ENCODE measurements at regions not wholly inside any gene's neighbourhood (a gene's known extent, or its start where the extent isn't known, plus 50 kb on each side); places are given as distances from the start of the nearest gene placed in this dataset.

DNA sequence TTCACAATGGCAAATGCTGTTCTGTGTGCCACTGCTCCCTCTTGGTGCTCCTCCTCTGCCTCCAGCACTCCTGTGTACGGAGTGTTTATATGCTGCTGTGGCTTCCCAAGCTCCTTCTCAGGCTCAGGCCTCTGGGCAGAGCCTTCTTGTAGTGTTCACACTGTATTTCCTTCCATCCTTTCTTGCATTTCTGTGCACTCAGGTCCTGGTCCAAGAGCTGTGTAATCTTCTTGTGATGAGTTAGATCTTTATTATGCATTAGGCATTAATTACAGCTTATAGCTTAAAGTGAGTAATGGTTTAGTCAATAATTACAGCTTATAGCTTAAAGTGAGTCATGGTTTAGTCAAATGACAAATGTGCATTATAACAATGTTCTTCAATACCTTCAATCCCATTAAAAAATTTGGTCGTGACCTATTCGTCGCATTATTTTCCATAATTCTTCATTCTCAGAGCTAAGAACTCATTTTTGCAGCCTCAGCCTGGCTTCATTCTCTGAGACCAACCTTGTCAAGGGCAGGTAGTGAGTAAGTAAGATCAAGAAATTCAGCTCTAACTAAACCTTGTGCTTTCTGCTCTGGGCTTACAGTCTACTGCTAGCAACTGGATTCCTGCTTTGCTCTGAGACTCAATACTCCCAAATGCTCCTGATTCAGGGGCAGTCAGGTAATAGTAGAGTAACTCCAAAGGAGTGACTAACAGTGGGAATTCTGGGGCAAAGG is 154.5 kb upstream of the SPAG17 start:
- DNase-seq: no peak

DNA sequence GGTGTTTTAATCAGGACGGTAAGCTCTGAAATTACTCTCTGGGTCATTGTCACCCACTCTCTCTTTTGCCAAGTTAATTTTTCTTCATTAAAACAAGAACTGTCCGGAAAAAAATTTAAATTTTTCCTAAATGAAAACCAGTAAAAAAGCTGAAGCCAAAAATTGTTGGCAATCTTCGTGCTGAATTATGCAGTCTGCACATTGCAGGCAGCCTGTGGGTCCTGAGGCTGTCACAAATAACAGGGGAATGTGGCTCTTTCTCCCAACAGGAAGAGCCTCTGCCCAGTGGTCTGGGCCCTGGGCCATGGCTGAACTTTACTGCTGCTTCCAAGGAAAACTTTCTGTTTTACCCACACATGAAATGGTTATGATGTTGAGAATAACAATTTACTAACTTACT is 153.9 kb upstream of the SPAG17 start:
- no peak for DNase-seq

DNA sequence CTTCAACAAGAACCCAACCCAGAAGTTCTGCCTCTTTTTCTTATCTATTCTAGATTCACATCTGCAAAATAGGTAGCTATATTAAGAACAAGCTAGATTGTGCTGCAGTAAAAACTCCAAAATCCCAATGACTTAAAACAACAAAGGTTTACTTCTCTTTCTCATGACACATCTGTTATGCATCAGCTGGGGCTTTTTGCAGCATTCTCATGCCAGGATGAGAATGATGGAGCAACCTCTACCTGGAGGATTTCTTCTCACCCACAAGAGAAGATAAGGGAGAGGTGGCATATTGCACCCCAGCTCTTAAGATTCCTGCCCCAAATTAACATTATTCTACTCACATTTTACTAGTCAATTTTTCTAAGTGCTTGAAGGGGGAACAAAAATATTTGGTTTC is 152.3 kb upstream of the SPAG17 start:
- no peak for DNase-seq

DNA sequence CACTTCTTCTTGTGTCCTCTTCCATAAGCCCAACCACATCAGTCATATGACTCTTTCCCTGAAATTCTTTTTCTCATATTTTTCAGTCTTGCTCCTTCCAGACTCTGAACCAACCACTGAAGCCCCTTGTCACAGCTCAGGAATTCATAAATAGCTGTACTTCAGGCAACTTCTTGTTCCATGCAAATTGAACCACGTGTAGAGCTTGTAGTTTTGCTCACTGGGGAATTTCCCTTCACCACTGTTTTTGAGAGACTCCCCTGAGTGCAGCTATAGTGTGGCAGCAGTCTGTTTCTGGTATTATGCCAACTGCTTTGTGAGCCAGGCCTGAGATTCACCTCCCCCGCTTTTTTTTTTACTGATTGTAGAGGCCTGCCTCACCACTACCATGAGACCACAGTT is 150.3 kb upstream of the SPAG17 start:
- DNase-seq: no peak

DNA sequence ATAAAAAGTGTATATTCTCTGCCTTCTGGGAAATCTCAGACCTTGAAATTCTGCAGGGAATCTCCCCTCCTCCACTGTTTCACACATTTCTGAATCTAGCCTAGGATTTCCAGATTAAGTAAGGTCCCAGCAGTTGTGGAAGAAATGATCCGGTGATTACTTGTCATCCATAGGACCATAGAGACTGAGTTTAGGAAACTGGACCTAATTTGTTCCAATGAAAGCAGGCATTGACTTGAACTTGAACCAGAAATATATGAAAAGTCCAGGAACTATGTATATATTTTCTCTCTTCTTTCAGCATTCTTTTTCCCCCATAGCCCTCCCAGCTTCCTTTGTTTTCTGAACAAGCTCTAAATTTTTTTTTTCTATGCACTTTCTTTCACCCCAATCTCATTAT is 149.5 kb upstream of the SPAG17 start:
- DNase-seq: no peak

DNA sequence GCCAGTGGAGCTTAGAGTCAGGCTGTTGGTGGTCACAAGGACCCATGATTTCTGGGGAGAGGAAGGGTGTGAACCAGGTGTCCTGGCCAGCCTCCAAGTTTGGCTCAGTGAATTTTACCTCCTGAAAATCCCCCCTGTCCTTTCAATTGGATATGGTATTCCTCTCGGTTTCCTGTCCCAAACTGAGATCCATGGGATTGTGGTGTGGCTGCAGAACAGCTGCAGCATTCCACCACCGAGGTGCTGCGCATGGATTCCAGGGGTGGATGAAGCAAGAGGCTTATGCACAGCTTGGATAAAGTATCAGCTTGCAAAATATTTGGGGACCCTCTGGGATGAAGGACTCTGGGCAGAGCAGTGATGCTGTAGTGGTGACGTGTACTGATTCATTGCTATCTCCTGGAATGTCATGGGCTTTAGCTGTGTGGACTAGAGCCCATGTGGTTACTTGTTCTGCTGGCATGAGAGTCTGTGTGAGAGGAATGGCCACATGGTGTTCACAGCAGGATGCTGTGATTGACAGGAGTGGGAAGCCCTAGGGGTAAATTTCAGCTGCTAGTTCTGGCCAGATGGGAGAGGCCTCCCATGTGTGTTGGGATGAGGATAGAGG is 148.7 kb upstream of the SPAG17 start:
- no peak for DNase-seq

DNA sequence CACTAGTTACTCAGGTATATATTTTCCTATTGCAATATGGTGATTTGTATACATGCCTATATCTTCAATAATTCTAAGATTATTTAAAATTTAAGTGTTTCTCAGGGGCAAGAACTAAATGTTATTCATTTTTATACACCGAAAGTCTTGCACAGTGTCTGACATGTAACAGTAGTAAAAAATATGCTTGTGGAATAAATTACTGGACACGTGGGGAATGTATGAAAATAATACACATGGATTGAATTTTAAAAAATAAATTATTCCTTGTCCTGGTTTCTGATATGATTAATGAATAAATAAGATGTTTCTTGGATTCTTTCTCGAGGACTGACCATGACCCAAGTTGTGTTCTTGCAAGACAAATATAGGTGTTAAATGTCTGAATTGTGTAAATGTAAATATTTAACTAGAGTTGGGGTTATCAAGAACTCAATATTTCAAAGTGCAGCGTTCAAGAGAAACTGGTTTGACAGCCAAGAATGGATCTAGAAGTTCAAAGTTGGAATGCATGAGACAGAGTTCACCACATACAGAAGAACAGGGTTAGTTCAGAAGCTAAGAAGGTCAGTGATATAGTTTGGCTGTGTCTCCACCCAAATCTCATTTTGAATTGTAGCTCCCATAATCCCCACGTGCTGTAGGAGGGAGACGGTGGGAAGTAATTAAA is 142.1 kb upstream of the SPAG17 start:
- no peak for DNase-seq

DNA sequence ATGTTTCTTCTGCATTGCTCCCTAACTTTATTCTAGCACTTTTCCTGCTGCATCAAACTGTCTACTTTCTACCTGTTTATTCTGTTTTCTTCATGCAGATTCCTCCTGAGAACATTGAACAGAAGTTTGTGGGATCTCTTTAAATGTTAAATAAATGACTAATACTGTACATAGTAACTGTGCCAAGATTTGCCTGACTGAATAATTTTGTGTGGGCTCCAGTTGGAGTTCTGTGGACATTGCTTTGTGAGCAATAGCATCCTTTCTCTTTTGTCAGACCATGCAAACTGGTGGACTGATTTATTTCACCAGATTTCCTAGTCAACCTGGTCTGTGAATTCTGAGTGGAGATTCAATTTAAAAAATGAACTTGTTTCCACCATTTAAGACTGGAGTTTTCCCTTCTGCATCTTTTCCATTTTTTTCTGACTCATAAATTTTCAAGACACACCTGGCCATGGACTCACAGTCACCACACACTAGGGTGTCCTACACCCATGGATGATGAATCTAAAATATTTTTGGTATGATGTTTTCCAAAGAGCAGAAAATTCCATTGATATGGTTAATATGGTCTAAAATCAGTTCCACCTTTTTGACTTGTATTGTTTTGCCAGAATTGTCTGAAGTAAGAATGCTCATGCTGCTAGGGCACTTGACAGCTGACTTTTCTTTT is 140.7 kb upstream of the SPAG17 start:
- DNase-seq: no peak

DNA sequence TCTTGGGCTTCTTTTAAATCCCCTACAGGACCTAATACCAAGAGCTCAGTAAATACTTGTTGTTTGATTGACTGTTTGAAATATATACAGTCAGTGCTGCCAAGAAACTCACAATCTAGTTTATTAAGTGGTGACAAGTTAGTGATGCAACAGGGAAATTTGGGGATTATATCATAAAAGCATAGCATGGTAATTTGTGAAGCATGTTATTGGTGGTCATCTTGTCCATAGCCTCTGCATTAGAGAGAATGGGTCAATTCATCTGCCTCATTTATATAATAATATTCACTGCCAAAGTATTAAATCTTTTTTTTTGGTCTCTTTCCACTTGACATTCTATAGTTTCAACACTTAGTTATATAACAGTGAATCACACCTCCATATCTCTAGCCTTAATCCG is 138.2 kb upstream of the SPAG17 start:
- no peak for DNase-seq

DNA sequence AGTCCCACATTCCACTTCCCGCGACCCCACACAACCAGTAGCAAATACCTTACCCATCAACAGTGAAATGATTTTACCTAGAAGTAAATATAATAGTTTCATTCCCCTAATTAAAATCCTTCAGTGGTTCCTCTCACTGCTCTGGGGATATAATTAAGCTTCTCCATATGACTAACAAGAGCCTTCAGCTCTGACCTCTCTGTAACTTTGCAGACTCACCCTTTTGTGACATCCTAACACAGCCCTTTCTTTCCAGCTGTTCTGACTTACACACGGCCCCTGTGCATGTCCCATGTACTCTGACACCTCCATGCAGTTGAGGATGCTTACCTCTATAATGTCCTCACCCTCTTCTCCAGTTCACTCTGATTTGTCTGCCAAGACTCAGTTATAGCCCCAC is 137.3 kb upstream of the SPAG17 start:
- DNase-seq: no peak

DNA sequence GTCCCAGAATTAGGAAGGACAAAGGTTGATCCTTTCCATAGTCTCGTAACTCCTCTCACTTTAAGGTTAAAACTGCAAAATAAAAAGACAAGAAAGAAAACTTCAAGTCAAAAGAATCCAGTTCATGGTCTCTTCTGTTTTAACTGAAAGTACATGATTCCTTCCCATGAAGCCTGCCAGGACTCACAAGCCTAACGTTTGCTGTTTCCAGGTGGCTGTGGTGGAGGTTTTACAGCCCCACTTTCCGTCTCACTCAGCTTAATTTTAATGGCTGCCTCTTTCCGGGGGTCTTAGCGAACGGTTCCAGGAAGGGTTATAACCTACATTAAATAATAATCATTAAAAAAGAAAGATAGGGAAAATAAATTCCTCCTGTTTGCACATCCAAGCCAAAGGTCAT is 136.8 kb upstream of the SPAG17 start:
- DNase-seq: no peak

DNA sequence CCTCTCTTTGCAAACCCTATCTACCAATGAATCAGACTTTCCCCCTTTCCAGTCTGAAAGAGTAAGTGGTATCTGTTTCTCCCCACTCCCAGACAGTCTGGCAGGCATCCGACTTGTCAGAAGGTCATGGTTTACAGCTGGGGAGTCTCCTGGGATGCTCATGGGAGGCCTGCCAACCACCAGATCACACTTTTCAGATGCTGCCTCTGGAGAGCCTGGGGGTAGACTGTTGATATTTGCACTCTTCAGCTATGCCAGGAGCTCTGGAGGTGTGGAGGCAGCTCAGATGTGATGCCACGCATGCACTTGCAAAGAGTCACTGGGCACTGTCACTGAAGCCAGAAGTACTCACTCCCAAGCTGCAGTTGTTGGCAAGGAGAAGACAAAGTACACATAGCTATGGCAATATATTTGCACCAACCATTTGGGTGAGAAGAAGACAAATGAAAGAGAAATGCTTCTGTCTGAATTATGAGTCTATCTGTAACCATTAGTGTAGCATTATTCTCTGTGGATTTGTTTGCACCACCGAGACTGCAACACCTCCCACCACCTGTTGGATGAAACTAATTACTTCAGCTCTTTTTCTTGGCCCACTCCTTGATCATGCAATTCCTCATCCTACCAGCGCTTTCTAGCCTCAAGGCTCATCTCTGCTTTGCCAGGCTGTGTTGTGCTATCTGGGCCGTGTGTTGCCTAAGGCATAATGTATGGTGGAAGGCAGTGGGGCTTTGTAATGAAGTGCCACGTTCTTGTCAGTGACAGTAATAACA is 133.0 kb upstream of the SPAG17 start:
- no peak for DNase-seq

DNA sequence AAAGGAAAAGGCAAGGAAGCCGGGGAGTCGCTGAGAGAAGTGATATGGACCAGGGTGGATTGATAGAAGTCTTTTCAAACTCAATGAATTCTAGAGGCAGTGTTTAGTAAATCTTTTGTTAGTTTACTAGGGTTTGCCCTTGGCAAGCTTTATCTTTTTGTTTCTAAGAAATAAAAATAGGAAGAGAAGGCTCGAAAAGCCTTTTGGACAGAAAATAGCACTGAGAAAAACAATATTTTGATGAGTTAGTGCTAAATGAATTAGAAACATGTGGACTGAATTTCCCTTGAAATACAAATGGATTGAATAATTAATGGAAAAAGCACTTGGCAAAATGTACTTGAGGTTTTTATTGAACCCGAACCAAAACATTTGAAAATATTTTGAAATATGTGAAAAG is 121.8 kb upstream of the SPAG17 start:
- DNase-seq: no peak

DNA sequence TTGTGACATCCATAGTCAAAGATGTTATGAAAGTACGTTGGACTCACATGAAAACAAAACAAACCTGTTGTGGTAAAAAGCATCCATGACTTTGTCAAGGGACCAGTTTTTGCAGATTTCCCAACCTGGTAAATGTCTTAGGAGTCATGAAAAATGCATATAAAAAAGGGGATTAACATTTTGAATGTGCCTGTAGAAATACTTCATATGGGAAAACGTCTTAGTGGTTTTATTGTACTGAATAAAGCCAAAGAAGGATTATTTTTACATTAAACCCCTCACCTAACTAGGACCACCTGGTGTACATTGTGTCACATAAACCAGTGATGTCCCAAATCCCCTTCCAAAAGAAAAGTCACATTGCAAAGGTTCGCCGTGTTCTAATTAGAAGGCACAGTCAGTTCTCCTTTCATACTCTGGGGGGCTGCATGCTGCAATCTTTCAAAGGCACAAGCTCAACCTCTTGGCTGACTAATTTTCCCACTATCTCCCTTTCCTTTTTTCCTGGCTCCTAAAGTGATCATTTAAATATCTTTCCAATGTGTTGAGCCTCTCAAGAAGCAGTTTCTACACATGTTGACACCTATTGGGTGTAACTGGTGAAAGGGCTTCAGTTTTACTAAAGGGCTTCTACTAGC is 119.8 kb upstream of the SPAG17 start:
- DNase-seq: no peak

DNA sequence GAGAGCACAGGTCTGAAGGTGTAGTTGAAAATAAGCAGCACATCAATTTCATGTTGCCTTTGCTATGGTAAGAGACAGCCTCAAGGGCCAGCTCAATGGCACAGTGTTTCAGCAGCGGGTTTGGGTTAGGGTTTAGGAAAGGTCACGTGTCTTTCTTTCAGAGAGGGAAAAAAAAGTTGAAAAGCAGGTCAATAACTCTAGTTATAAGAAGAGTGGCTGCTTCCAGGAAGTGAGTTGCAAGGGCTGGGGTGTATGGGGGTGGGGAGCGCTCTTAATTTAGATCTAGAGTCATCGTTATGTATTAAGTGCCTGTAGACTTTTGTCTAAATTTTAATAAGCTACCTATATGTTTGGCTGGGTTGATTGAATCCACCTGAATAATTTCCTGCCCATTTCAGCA is 118.5 kb upstream of the SPAG17 start:
- no peak for DNase-seq

DNA sequence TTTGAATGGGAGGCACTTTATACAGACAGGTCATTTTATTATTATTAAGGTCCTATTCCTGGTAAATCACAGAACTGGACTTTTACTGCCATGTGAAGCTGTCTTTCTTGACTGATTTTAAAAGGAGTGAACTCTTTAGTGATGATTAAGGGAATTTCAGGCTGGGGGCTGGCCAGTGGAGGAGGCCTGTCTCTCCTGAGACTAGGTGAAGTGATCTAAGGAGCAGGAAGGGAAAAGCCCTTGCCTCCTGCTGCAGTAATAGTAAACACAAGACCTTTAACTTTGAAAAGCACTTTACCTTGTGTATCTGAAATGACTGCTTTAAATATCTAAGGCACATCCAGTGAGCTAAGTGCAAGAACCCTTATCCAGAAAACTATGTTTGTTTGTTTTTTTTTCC is 118.0 kb upstream of the SPAG17 start:
- no peak for DNase-seq

DNA sequence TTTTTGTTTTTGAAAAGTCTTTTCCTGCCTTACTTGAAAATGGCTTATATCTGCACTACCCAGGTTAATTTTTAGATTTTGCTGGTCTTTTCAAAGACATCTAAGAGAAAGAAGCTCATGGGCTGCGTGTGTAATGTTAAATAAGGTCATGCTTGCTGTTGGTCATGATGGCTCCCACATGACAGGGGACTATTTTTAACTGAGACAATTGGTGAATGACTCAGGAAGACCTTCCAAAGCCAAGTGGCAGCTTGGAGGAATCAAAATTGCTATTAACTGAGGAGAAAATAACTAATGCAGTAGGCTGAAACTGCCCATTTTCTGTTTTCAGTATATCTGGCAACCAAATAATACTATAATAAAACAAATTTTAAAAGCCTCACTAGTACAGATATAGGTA is 117.1 kb upstream of the SPAG17 start:
- no peak for DNase-seq

DNA sequence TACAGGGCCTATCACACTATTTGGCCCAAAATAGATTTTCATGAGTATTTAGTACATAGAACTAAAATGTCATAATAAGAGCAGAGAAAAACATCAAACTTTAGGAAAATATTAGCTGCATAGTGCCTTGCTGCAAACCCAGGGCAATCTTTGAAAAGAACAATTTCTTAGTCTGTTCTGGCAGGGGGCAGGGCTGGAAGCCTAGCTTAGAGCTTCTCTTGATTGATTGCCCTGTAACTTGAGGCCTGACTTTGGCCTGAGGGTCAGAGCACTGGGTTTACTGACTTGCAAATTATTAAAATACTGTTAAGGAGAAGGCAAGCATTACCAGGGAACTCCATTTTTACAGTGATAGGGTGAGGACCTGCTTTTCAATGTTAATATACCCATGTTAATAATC is 115.8 kb upstream of the SPAG17 start:
- DNase-seq: no peak

DNA sequence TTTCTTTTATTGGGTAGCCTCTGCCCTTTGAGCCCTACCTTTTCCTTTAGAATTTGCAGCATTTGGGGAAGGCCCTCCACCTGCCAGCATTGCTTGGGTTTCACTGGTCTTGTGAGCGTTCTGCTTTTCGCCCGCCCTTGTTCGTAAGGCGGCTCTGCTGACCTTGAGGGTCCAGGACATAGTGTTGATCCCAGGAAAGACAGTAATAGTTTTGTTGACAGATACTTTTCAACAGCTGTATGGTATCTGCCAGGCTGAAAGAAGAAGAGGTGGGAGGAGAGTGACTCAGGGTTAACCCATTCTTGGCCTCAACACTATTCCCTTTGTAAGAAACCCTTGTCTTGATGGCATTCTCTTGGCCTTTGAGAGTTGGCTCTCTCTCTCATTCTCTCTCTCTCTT is 113.4 kb upstream of the SPAG17 start:
- DNase-seq: no peak

DNA sequence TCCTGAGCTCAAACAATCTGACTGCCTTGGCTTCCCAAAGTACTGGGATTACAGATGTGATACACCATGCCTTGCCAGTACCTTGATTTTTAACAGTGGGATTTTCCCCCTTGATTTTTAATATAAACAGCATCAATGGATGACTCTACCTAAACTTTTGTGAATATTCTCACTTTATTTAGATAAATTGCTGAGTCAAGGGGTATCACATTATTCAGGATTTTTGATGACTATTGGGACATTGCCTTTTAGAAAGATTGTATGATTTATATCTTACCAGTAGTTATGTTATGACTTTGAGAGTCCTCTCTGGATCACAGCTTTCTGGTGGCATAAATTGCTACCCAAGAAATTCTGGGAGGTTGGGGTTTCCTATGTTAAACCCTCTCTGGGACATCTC is 112.5 kb upstream of the SPAG17 start:
- no peak for DNase-seq

DNA sequence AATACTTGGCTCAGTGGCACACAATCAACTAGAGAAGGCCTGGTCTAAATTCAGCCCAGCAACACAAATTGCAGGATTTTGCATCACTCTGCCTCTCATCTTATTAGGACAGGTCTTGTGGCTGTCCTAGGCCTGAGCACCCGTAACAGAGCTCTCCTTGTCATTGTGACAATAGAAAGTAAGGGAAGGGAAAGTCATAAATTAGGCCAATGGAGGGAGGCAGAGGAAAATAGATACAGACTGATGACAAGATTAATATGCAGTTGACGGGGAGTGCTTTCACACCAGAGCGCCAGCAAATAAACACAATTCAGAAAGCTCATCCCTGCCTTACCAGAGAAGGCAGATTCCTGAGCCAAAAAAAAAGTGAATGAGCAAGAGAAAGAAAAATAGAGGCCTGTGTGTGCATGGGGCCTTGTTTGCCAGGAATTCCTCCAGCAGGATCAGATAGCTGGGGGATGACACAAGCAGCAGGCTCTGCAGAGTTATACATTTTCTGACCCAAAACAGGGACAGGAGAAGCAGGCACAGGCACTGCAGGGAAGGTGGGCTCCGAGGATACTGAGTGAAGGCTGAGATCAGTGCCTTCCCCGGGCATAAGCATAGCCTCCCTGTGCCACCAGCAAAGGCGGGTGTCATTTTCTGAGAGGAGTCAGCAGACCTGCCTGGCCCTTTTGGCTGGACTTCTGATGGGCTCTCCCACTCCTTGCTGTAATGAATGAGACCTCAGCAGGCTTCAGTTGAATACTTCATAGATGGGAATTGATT is 110.0 kb upstream of the SPAG17 start:
- DNase-seq: peak; percentile 61

DNA sequence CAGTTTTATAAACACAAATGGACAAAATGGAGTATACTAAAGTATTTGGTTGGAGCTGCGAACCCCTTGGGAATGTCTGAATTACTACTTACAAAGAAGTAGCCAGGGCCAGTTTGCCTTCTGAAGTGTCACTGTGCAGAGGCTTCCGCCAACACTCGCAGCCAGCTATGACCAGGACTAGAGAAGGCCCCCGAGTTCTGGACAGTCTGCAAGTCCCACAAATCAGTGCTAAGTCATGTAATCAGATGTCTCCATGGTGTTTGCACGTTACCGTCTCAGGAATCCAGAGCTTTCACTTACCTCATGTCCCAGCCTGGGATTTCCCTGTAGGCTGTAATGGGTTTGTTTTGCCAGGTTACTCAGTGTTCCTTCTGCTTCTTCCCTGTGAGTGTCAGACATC is 106.6 kb upstream of the SPAG17 start:
- DNase-seq: no peak
